ENCODE measurements at regions not wholly inside any gene's neighbourhood (a gene's known extent, or its start where the extent isn't known, plus 50 kb on each side); places are given as distances from the start of the nearest gene placed in this dataset.
"Not testable (repeated sequence)": the region's sequence is repeated elsewhere in the genome, so short reads cannot be mapped to it uniquely, and the experiment has no call there.

DNA sequence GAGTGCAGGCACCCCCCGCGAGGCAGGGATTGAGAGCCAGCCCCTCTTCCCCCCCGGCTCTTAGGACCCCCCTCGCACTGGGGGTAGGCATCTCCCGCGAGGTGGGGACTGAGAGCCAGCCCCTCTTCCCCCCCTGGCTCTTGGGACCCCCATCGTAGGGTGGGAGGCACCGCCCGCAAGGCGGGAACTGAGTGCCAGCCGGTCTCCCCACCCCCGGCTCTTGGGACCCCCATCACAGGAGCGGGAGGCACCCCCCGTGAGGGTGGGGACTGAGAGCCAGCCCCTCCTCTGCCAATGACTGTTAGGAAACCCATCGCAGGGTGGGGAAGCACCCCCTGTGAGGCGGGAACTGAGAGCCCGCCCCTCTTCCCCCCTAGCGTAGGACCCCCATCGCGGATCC lies 363.4 kb upstream of the SPRY2 start:
- no peak for DNase-seq (ENCODE audit: extremely low spot score)
- TF ChIP-seq ARNT (IDR thresholded peaks at IDR 0.05): no peak
- no peak for TF ChIP-seq ELF4 (IDR thresholded peaks at IDR 0.05)
- no peak for TF ChIP-seq TARDBP (IDR thresholded peaks at IDR 0.05)
- no peak for TF ChIP-seq FOXA1 (IDR thresholded peaks at IDR 0.05)
- POLR2A ChIA-PET: no interaction called here
- CTCF ChIA-PET: no interaction called here

DNA sequence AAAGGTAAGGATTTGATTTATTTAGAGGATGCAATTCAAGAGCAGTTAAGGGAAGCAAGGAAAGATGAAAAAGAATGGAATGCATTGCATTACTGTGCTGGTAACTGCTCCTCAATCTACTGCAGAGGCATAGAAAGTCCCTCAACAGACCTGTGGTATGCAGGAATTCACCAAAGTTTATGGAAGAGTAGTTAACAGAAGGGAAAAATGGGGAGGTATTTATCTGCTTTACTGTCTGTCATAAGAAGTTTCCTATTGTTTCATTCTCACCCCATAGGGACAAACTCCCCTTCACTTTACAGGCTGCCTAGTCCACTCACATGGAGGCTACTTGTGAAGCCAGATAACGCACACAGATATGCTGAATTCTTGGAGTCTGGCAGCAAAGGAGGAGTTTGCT lies 354.9 kb upstream of the SPRY2 start:
- POLR2A ChIA-PET: no interaction called here
- no peak for TF ChIP-seq ZNF384 (IDR thresholded peaks at IDR 0.05)
- no peak for TF ChIP-seq ELF4 (IDR thresholded peaks at IDR 0.05)
- TF ChIP-seq FOXA1 (IDR thresholded peaks at IDR 0.05): no peak
- TF ChIP-seq SUZ12 (IDR thresholded peaks at IDR 0.05): no peak
- TF ChIP-seq NFRKB (IDR thresholded peaks at IDR 0.05): no peak
- no peak for TF ChIP-seq LEF1 (IDR thresholded peaks at IDR 0.05; ENCODE audit: borderline replicate concordance)
- TF ChIP-seq BHLHE40 (IDR thresholded peaks at IDR 0.05; ENCODE audit: borderline replicate concordance): no peak
- CTCF ChIA-PET: no interaction called here
- no peak for DNase-seq (ENCODE audit: extremely low spot score)

DNA sequence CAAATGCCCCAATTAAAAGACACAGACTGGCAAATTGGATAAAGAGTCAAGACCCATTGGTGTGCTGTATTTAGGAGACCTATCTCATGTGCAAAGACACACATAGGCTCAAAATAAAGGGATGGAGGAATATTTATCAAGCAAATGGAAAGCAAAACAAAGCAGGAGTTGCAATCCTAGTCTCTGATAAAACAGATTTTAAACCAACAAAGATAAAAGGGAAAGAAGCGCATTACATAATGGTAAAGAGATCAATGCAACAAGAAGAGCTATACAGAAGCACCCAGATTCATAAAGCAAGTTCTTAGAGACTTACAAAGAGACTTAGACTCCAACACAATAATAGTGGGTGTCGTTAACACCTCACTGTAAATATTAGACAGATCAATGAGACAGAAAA lies 350.9 kb upstream of the SPRY2 start:
- POLR2A ChIA-PET; DNase-seq (ENCODE audit: extremely low spot score); CTCF ChIA-PET: not testable (repeated sequence)

DNA sequence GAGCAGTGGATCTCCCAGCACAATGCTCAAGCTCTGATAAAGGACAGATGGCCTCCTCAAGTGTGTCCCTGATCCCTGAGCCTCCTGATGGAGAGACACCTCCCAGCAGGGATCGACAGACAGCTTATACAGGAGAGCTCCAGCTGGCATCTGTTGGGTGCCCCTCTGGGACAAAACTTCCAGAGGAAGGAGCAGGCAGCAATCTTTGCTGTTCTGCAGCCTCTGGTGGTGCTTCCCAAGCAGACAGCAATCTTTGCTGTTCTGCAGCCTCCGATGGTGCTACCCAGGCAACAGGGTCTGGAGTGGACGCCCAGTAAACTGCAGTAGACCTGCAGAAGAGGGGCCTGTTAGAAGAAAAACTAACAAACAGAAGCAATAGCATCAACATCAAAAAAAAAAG lies 349.3 kb upstream of the SPRY2 start:
- no peak for TF ChIP-seq NFRKB (IDR thresholded peaks at IDR 0.05)
- no peak for TF ChIP-seq SP1 (IDR thresholded peaks at IDR 0.05)
- TF ChIP-seq FOXM1 (IDR thresholded peaks at IDR 0.05; ENCODE audit: borderline replicate concordance): no peak
- no peak for TF ChIP-seq BHLHE40 (IDR thresholded peaks at IDR 0.05; ENCODE audit: borderline replicate concordance)
- TF ChIP-seq SUZ12 (IDR thresholded peaks at IDR 0.05): no peak
- TF ChIP-seq HDGF (IDR thresholded peaks at IDR 0.05; ENCODE audit: borderline replicate concordance): no peak
- TF ChIP-seq TARDBP (IDR thresholded peaks at IDR 0.05): no peak
- TF ChIP-seq, protein P1, sequence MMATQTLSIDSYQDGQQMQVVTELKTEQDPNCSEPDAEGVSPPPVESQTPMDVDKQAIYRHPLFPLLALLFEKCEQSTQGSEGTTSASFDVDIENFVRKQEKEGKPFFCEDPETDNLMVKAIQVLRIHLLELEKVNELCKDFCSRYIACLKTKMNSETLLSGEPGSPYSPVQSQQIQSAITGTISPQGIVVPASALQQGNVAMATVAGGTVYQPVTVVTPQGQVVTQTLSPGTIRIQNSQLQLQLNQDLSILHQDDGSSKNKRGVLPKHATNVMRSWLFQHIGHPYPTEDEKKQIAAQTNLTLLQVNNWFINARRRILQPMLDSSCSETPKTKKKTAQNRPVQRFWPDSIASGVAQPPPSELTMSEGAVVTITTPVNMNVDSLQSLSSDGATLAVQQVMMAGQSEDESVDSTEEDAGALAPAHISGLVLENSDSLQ (IDR thresholded peaks at IDR 0.05): no peak
- no peak for TF ChIP-seq ELF4 (IDR thresholded peaks at IDR 0.05)
- TF ChIP-seq ZNF384 (IDR thresholded peaks at IDR 0.05): no peak
- TF ChIP-seq ARNT (IDR thresholded peaks at IDR 0.05): no peak
- no peak for TF ChIP-seq FOXA1 (IDR thresholded peaks at IDR 0.05)
- TF ChIP-seq FOXK2 (IDR thresholded peaks at IDR 0.05): no peak
- no peak for TF ChIP-seq LEF1 (IDR thresholded peaks at IDR 0.05; ENCODE audit: borderline replicate concordance)

DNA sequence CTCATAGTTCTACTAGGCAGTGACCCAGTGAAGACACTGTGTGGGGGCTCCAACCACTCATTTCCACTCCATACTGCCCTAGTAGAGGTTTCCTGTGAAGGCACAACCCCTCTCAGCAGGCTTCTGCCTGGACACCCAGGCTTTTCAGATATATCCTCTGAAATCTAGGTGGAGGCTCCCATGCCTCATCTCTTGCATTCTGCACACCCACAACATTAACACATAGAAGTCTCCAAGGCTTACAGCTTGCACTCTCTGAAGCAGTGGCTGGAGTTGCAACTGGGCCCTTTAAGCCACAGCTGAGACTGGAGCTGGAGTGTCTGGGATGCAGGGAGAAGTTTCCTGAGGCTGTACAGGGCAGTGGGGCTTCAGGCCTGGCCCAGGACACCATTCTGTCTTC lies 347.7 kb upstream of the SPRY2 start:
- POLR2A ChIA-PET: no interaction called here
- CTCF ChIA-PET: no interaction called here
- DNase-seq (ENCODE audit: extremely low spot score): no peak
- TF ChIP-seq ARNT (IDR thresholded peaks at IDR 0.05) (no peak), NFRKB (IDR thresholded peaks at IDR 0.05) (no peak), HDGF (IDR thresholded peaks at IDR 0.05; ENCODE audit: borderline replicate concordance) (no peak), SP1 (IDR thresholded peaks at IDR 0.05) (no peak), L3MBTL2 (conservative IDR thresholded peaks at IDR 0.05) (no peak), ZNF384 (IDR thresholded peaks at IDR 0.05) (no peak)

More for the DNA sequence above, 349.3 kb upstream of the SPRY2 start:
- ChIA-PET CTCF (interaction anchor here (0.7 kb wide), 1 partner anchor 262 kb away, joined by 4 read pairs; no protein-coding TSS in a partner anchor), POLR2A (no interaction called here)
- DNase-seq (ENCODE audit: extremely low spot score): no peak

DNA sequence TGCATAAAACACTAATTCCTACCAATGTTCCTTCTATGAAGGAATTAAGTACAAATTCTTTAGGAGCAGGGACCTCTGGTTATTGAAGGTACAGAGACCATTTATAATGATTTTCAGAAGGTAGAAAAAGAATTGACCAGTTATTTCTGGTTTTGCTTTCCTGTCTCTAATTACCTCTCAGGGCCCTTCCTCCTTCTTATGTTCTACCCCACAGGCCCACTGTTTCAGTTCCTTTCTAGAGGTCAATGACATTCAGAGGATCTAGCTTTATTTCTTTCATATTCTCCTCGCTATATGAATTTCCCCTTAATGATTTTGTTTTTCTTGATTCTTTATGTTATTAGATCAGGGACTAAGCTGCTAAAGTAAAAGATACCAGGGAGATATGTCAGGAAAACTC lies 345.0 kb upstream of the SPRY2 start:
- ChIA-PET CTCF (no interaction called here), POLR2A (no interaction called here)
- no peak for DNase-seq (ENCODE audit: extremely low spot score)
- TF ChIP-seq FOXM1 (IDR thresholded peaks at IDR 0.05; ENCODE audit: borderline replicate concordance) (no peak), ZNF384 (IDR thresholded peaks at IDR 0.05) (no peak), TARDBP (IDR thresholded peaks at IDR 0.05) (no peak), SUZ12 (IDR thresholded peaks at IDR 0.05) (no peak), SP1 (IDR thresholded peaks at IDR 0.05) (no peak), CTBP1 (IDR thresholded peaks at IDR 0.05; ENCODE audit: borderline replicate concordance) (no peak), ELF4 (IDR thresholded peaks at IDR 0.05) (no peak), FOXK2 (IDR thresholded peaks at IDR 0.05) (no peak), ARNT (IDR thresholded peaks at IDR 0.05) (no peak), NFRKB (IDR thresholded peaks at IDR 0.05) (no peak), FOXA1 (IDR thresholded peaks at IDR 0.05) (no peak), LEF1 (IDR thresholded peaks at IDR 0.05; ENCODE audit: borderline replicate concordance) (no peak), L3MBTL2 (conservative IDR thresholded peaks at IDR 0.05) (no peak)
- TF ChIP-seq, protein P1 (IDR thresholded peaks at IDR 0.05): no peak

DNA sequence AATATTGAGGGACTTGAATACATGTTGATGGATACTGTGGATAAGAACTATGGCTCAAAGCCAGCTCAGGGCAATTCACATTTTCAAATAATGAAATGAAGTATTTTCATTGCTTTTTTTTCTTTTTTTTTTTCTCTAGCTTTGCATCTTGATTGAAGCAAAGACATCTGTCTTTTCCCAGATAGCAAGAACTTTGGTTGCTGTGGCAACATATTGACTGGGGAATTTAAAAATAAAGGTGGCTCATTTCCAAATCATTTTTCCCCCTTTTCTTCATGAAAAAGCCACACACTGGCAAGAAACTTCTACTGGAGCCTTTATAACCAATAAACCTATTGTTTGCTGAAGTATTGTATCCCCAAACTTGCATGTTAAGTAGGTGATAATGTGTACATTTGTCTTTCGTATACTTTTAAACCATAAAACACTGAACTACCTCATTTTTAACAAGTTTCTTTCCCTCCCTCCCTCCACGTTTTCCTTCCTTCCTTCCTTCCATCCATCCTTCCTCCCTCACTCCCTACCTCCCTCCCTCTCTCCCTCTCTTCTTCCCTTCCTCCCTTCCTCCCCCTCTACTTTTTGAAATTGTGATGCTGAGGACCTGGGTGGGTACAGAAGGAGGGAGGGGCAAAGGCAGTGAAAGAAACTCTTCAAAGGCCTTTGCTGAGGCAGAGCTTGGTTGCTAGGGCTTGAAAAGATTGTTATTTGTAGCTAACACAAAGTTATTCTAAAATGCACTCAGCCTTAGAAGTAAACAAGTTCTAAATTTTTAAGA lies 343.5 kb upstream of the SPRY2 start:
- POLR2A ChIA-PET: no interaction called here
- CTCF ChIA-PET: no interaction called here
- no peak for DNase-seq (ENCODE audit: extremely low spot score)
- TF ChIP-seq FOXM1 (IDR thresholded peaks at IDR 0.05; ENCODE audit: borderline replicate concordance) (no peak), ZNF384 (IDR thresholded peaks at IDR 0.05) (no peak), NFRKB (IDR thresholded peaks at IDR 0.05) (no peak), SUZ12 (IDR thresholded peaks at IDR 0.05) (no peak)
